Cardiac muscle cell (in vitro differentiated cells and primary cell): ENCODE measurements at regions not wholly inside any gene's neighbourhood (a gene's known extent, or its start where the extent isn't known, plus 50 kb on each side); places are given as distances from the start of the nearest gene placed in this dataset.

Experiments
- DNase-seq, 2 donors: peaks; one replicate each; pipeline versions ENCODE4 v3.0.0 to v3.0.0-alpha.2; 2010 to 2017; ENCODE audit warnings: low read depth in 1 of 2, low spot score in 1 of 2
- H3K27ac ChIP-seq: fragments of 200-600 bp; sonication (generic); 2 replicates; pipeline ENCODE4 v1.5.1; 2016
- H3K27me3 ChIP-seq: fragments of 200-600 bp; sonication (generic); 2 replicates; pipeline ENCODE4 v1.6.0; 2016; ENCODE audit warnings: control low read depth
- H3K36me3 ChIP-seq: fragments of 200-600 bp; sonication (generic); 2 replicates; pipeline ENCODE4 v1.5.1; 2016; ENCODE audit warnings: control low read depth
- H3K4me1 ChIP-seq: fragments of 200-600 bp; sonication (generic); 2 replicates; pipeline ENCODE4 v1.8.1; 2017; ENCODE audit warnings: low read depth, mild to moderate bottlenecking, mixed run types
- H3K4me3 ChIP-seq: fragments of 200-600 bp; sonication (generic); 2 replicates; pipeline ENCODE4 v1.5.1; 2016; ENCODE audit warnings: mild to moderate bottlenecking
- H3K9me3 ChIP-seq: fragments of 200-600 bp; sonication (generic); 2 replicates; pipeline ENCODE4 v1.5.1; 2017; ENCODE audit warnings: low read depth, mild to moderate bottlenecking, control low read depth
- TF ChIP-seq, protein P1 (sequence below): IDR thresholded peaks from 2 replicates; pipeline ENCODE4 v1.5.1; 2012; ENCODE audit warnings: low read depth, mild to moderate bottlenecking, low read length

DNA sequence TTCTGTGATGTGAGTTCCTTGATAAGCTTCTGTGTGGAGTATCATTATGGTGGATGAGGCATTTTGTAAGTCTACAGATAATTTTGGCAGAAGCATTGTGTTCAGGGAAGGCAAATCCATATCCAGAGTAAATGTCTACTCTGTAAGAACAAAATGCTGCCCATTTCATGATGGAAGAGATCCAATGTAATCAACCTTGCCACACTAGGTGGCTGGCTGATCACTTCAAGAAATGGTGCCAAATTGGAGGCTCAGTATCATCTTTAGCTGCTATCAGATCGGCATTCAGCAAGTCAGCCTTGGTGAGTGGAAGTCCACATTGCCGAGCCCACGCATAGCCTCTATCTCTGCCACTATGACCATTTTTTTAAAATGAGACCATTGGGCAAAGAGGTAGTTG is 565.8 kb upstream of the USP24 start:
- no peak overlapping the region for H3K27ac ChIP-seq
- H3K36me3 ChIP-seq: no peaks in the 10 kb centered on the region
- TF ChIP-seq, protein P1, sequence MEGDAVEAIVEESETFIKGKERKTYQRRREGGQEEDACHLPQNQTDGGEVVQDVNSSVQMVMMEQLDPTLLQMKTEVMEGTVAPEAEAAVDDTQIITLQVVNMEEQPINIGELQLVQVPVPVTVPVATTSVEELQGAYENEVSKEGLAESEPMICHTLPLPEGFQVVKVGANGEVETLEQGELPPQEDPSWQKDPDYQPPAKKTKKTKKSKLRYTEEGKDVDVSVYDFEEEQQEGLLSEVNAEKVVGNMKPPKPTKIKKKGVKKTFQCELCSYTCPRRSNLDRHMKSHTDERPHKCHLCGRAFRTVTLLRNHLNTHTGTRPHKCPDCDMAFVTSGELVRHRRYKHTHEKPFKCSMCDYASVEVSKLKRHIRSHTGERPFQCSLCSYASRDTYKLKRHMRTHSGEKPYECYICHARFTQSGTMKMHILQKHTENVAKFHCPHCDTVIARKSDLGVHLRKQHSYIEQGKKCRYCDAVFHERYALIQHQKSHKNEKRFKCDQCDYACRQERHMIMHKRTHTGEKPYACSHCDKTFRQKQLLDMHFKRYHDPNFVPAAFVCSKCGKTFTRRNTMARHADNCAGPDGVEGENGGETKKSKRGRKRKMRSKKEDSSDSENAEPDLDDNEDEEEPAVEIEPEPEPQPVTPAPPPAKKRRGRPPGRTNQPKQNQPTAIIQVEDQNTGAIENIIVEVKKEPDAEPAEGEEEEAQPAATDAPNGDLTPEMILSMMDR: no peak
- no peak overlapping the region for H3K4me3 ChIP-seq
- DNase-seq: no peak
- H3K27me3 ChIP-seq: no peaks in the 10 kb centered on the region
- H3K9me3 ChIP-seq: no peaks in the 10 kb centered on the region
- no peaks in the 10 kb centered on the region for H3K4me1 ChIP-seq

DNA sequence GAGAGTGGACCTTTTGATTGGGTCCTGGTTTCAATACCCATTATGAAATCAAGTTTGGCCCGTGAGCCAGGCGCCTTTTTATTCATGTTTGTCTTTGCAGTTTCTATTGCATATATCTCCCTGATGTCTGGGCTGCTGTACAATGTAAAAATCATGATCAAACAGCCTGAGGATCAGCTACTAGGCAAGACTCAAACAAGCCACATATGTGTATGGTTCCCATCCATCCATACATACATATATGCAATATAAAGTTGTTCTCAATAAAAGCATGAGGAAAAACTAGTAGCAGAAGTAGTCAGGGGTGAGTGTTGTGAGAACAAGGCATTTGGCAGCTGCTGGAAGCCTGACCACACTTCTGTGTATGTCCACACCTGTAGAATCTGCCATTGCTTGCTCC is 562.4 kb upstream of the USP24 start:
- TF ChIP-seq, protein P1: no peak
- no peak overlapping the region for H3K4me3 ChIP-seq
- no peaks in the 10 kb centered on the region for H3K27me3 ChIP-seq
- peaks cover 4% of the 10 kb centered on the region for H3K9me3 ChIP-seq
- no peak overlapping the region for H3K27ac ChIP-seq
- no peak for DNase-seq
- H3K4me1 ChIP-seq: no peaks in the 10 kb centered on the region
- no peaks in the 10 kb centered on the region for H3K36me3 ChIP-seq

DNA sequence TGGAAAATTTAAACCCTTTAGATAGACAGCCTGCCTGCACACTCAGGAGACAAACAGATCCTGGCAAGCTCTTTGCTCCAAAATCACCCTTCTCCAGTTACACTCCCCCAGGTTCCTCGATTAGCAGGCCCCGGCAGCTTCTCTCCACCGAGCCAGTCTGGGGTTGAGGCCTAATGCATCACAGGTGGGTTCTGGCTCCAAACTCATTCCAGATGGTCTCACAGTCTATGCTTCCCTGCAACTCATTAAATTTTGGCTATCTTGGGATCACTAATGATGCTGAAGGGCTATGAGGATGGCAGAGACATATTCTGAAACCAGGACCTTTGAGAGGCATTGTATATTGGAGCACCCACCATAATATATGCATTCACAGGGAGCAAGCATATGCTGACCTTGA is 559.8 kb upstream of the USP24 start:
- Histone ChIP-seq H3K27me3 (no peaks in the 10 kb centered on the region), H3K36me3 (no peaks in the 10 kb centered on the region), H3K4me1 (no peaks in the 10 kb centered on the region), H3K27ac (no peak overlapping the region), H3K4me3 (no peak overlapping the region), H3K9me3 (peaks cover 4% of the 10 kb centered on the region)
- TF ChIP-seq, protein P1: no peak
- DNase-seq: no peak

DNA sequence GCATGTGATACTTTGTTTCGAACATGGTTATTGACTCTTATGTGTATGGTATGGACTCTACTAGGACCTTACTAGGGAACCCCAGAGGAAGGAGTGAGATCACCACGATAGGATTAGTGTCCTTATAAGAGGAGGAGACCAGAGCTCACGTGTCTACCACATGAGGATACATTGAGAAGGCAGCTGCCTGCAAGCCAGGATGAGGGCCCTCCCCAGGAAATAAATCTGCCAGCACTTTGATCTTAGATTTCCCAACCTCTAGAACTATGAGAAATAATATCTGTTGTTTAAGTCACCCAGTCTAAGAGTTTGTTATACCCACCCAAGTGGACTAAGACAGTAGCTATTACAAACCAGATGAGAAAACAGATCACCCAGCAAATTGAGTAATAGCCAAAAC is 559.3 kb upstream of the USP24 start:
- Histone ChIP-seq H3K36me3 (no peaks in the 10 kb centered on the region), H3K27ac (no peak overlapping the region), H3K4me1 (no peaks in the 10 kb centered on the region), H3K4me3 (no peak overlapping the region), H3K9me3 (peaks cover 4% of the 10 kb centered on the region), H3K27me3 (no peaks in the 10 kb centered on the region)
- no peak for DNase-seq
- TF ChIP-seq, protein P1: no peak

DNA sequence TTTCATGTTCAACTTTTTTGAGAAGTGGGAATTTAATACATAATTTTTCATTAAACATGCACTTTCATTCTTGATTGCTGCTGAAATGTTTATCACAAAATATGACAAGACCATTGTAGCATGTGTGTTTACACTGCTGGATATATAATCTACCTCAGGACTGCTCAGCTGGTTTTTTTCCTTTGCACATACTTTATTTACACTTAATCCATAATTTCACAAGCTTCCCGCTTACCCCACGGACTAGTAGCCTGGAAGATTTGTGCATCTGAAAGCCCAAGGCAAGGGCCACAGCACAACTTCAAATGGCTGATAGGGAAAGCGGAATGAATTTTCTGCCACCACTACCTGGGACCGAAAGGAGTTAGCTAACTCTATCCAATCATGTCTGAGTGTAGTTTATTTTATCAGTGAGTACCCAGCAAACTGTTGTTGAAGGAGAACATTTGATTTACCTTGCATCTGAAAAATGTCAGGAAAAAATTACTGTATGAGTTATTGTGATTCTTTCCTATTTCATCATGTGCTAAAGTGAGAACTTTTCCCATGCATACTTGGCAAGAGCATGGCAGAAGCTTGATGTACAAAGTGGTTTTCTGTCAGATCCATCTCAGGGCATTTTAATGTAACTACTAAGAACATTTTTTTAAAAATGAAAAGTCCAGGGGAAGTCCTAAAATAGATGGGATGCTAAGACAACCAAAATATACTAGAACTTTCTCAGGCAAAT is 558.2 kb upstream of the USP24 start:
- Histone ChIP-seq H3K9me3 (peaks cover 4% of the 10 kb centered on the region), H3K4me1 (no peaks in the 10 kb centered on the region), H3K27ac (no peak overlapping the region), H3K27me3 (no peaks in the 10 kb centered on the region), H3K36me3 (no peaks in the 10 kb centered on the region), H3K4me3 (no peak overlapping the region)
- TF ChIP-seq, protein P1: no peak
- DNase-seq: peak in 1 of 2 donors; percentile 12
